Neuronal stem cell (in vitro differentiated cells): ENCODE measurements at regions not wholly inside any gene's neighbourhood (a gene's known extent, or its start where the extent isn't known, plus 50 kb on each side); places are given as distances from the start of the nearest gene placed in this dataset.

Experiments used
- DNase-seq: peaks from one replicate; pipeline ENCODE4 v3.0.0-alpha.2; 2013; ENCODE audit warnings: low spot score
- H2AFZ ChIP-seq: one replicate; pipeline ENCODE4 v1.6.1; 2013; ENCODE audit warnings: mild to moderate bottlenecking, low read length, inconsistent platforms
- H2AK5ac ChIP-seq: 2 replicates; pipeline ENCODE4 v1.6.1; 2013; ENCODE audit warnings: low read depth, mild to moderate bottlenecking, inconsistent platforms, low read length, moderate library complexity, mixed read lengths
- H2BK120ac ChIP-seq: 2 replicates; pipeline ENCODE4 v1.6.1; 2013; ENCODE audit warnings: low read depth, mild to moderate bottlenecking, inconsistent platforms, low read length, moderate library complexity, mixed read lengths
- H2BK12ac ChIP-seq: one replicate; pipeline ENCODE4 v1.6.1; 2013; ENCODE audit warnings: low read length, inconsistent platforms
- H2BK15ac ChIP-seq: 2 replicates; pipeline ENCODE4 v1.6.1; 2013; ENCODE audit warnings: mild to moderate bottlenecking, low read length, inconsistent platforms, mixed read lengths
- H2BK5ac ChIP-seq: one replicate; pipeline ENCODE4 v1.6.1; 2013; ENCODE audit warnings: inconsistent platforms, mild to moderate bottlenecking, low read length, moderate library complexity
- H3K14ac ChIP-seq: one replicate; pipeline ENCODE4 v1.6.1; 2013; ENCODE audit warnings: low read length, inconsistent platforms
- H3K18ac ChIP-seq: 2 replicates; pipeline ENCODE4 v1.6.1; 2013; ENCODE audit warnings: low read length, inconsistent platforms
- H3K23ac ChIP-seq: 2 replicates; pipeline ENCODE4 v1.6.1; 2013; ENCODE audit warnings: low read depth, mild to moderate bottlenecking, mixed read lengths, low read length, inconsistent platforms; ENCODE audit not compliant: poor library complexity
- H3K27ac ChIP-seq: replicated peaks from 3 replicates; pipeline ENCODE4 v1.5.1; 2013; ENCODE audit warnings: low read length, inconsistent platforms
- H3K27me3 ChIP-seq, 3 experiments: 2 replicates each; pipeline ENCODE4 v1.6.1; 2013; ENCODE audit warnings: low read length in 3 of 3, mild to moderate bottlenecking in 2 of 3, inconsistent platforms in 1 of 3, low read depth in 1 of 3, mixed read lengths in 1 of 3, moderate library complexity in 1 of 3; ENCODE audit not compliant: control insufficient read depth in 3 of 3, insufficient read depth in 3 of 3
- H3K36me3 ChIP-seq, 2 donors: replicated peaks in 1 of 2; 2 replicates each; pipeline ENCODE4 v1.6.1; 2013; ENCODE audit warnings: low read length in 2 of 2; ENCODE audit not compliant: control insufficient read depth in 2 of 2, insufficient read depth in 2 of 2
- H3K4ac ChIP-seq: 2 replicates; pipeline ENCODE4 v1.6.1; 2013; ENCODE audit warnings: inconsistent platforms, mild to moderate bottlenecking, low read length, moderate library complexity
- H3K4me1 ChIP-seq, 2 donors: 1 replicate in 1 of 2; 2 replicates in 1 of 2; pipeline ENCODE4 v1.6.1; 2013; ENCODE audit warnings: low read length in 2 of 2, low read depth in 1 of 2; ENCODE audit not compliant: control insufficient read depth in 2 of 2, insufficient read depth in 1 of 2
- H3K4me2 ChIP-seq: one replicate; pipeline ENCODE4 v1.6.1; 2013; ENCODE audit warnings: mild to moderate bottlenecking, low read length, inconsistent platforms; ENCODE audit not compliant: insufficient read depth, poor library complexity, severe bottlenecking
- H3K4me3 ChIP-seq, 2 donors: 2 replicates each; pipeline ENCODE4 v1.5.1; 2013; ENCODE audit warnings: low read length in 2 of 2, mild to moderate bottlenecking in 2 of 2, inconsistent platforms in 1 of 2, moderate library complexity in 1 of 2
- H3K79me1 ChIP-seq: one replicate; pipeline ENCODE4 v1.6.1; 2013; ENCODE audit warnings: low read depth, mild to moderate bottlenecking, inconsistent platforms, low read length, moderate library complexity
- H3K9ac ChIP-seq: one replicate; pipeline ENCODE4 v1.6.1; 2013; ENCODE audit warnings: mild to moderate bottlenecking, low read depth, low read length, inconsistent platforms; ENCODE audit not compliant: poor library complexity
- H3K9me3 ChIP-seq, 2 donors: replicated peaks in 1 of 2; 2 replicates each; pipeline versions ENCODE3 to v1.6.1; 2013; ENCODE audit warnings: low read length in 2 of 2, mild to moderate bottlenecking in 2 of 2, inconsistent platforms in 1 of 2, low read depth in 1 of 2, mixed read lengths in 1 of 2, moderate library complexity in 1 of 2; ENCODE audit not compliant: control insufficient read depth in 2 of 2, insufficient read depth in 1 of 2
- H4K8ac ChIP-seq: one replicate; pipeline ENCODE4 v1.6.1; 2013; ENCODE audit warnings: low read depth, mild to moderate bottlenecking, inconsistent platforms, low read length, moderate library complexity
- H4K91ac ChIP-seq: one replicate; pipeline ENCODE4 v1.6.1; 2013; ENCODE audit warnings: low read length, low read depth, mild to moderate bottlenecking, inconsistent platforms; ENCODE audit not compliant: poor library complexity
- WGBS, 2 donors: extraction: QIAGEN DNeasy Blood & Tissue Kit; methylation state at CpG; one replicate each; pipeline ENCODE4 v1.1.7; 2013; ENCODE audit warnings: missing lambda C conversion rate in 2 of 2, mixed read lengths in 1 of 2; ENCODE audit not compliant: insufficient read length in 2 of 2, insufficient replicate concordance in 1 of 2; ENCODE audit errors: extremely low coverage in 2 of 2; 5-methylcytosine and 5-hydroxymethylcytosine counted together

DNA sequence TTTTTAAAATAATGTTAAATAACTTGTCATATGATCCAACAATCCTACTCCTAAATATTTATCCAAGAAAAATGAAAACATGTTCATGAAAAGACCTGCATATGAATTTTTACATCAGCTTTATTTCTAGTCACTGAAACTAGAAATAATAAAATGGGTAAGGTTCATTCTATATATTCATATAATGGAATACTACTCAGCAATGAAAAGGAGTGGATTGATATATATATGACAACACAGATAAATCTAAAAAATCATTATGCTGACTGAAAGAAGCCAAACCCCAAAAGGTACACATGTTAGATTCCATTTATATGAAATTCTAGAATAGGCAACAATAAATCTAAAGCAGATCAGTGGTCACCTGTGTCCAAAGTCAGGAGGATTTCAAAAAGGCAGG, 84.9 kb upstream of the PCBD1 start:
- Histone ChIP-seq H2BK12ac (no peak overlapping the region), H3K27ac (no peak overlapping the region), H3K4me2 (no peak overlapping the region), H3K9me3 (peaks cover 0 to 4% of the 10 kb centered on the region in 2 donors), H3K18ac (no peak overlapping the region), H3K4ac (no peak overlapping the region), H3K36me3 (no peaks in the 10 kb centered on the region), H2BK15ac (no peak overlapping the region), H3K14ac (no peak overlapping the region), H2BK120ac (no peak overlapping the region), H3K9ac (no peak overlapping the region), H4K91ac (no peak overlapping the region), H3K79me1 (no peaks in the 10 kb centered on the region), H3K4me1 (peaks cover 2 to 13% of the 10 kb centered on the region in 2 donors), H2AFZ (no peak overlapping the region), H3K27me3 (no peaks in the 10 kb centered on the region), H2BK5ac (no peak overlapping the region), H4K8ac (no peak overlapping the region), H3K23ac (no peak overlapping the region), H3K4me3 (no peak overlapping the region), H2AK5ac (no peak overlapping the region)
- no peak for DNase-seq

GRCh38 chr10:70974351-70974901, 86.1 kb upstream of the PCBD1 start:
- H3K4ac ChIP-seq: no peak overlapping the region
- no peaks in the 10 kb centered on the region for H3K27me3 ChIP-seq
- no peak overlapping the region for H3K4me2 ChIP-seq
- H2AFZ ChIP-seq: no peak overlapping the region
- no peak overlapping the region for H3K9ac ChIP-seq
- peaks cover 2 to 5% of the 10 kb centered on the region in 2 donors for H3K4me1 ChIP-seq
- no peak overlapping the region for H3K4me3 ChIP-seq
- DNase-seq: no peak
- H3K36me3 ChIP-seq: no peaks in the 10 kb centered on the region
- no CpG with 5 or more reads among the region's 5 CpGs for WGBS, 2 donors
- H3K79me1 ChIP-seq: no peaks in the 10 kb centered on the region
- H4K8ac ChIP-seq: no peak overlapping the region
- H3K9me3 ChIP-seq: peaks cover 0 to 4% of the 10 kb centered on the region in 2 donors
- no peak overlapping the region for H3K23ac ChIP-seq
- no peak overlapping the region for H2BK12ac ChIP-seq
- H3K18ac ChIP-seq: no peak overlapping the region
- H2AK5ac ChIP-seq: no peak overlapping the region
- no peak overlapping the region for H2BK120ac ChIP-seq
- no peak overlapping the region for H2BK5ac ChIP-seq
- H4K91ac ChIP-seq: no peak overlapping the region
- H3K27ac ChIP-seq: no peak overlapping the region
- H2BK15ac ChIP-seq: no peak overlapping the region
- H3K14ac ChIP-seq: no peak overlapping the region

- Histone ChIP-seq H2AK5ac (no peak overlapping the region), H3K79me1 (no peaks in the 10 kb centered on the region), H2BK12ac (no peak overlapping the region), H3K27me3 (no peaks in the 10 kb centered on the region), H3K9ac (no peak overlapping the region), H3K23ac (no peak overlapping the region), H2BK15ac (no peak overlapping the region), H3K9me3 (peaks cover 0 to 4% of the 10 kb centered on the region in 2 donors), H3K36me3 (no peaks in the 10 kb centered on the region), H3K4ac (no peak overlapping the region), H3K14ac (no peak overlapping the region), H3K27ac (no peak overlapping the region), H3K4me3 (no peak overlapping the region), H2BK120ac (no peak overlapping the region), H4K8ac (no peak overlapping the region), H3K18ac (no peak overlapping the region), H3K4me2 (no peak overlapping the region), H4K91ac (no peak overlapping the region), H2AFZ (no peak overlapping the region), H2BK5ac (no peak overlapping the region), H3K4me1 (peaks cover 2 to 3% of the 10 kb centered on the region in 2 donors)
- DNase-seq: no peak
- no CpG with 5 or more reads among the region's 7 CpGs for WGBS, 2 donors
These were observed 86.6 kb upstream of the PCBD1 start for GRCh38 chr10:70974920-70975319.

DNA sequence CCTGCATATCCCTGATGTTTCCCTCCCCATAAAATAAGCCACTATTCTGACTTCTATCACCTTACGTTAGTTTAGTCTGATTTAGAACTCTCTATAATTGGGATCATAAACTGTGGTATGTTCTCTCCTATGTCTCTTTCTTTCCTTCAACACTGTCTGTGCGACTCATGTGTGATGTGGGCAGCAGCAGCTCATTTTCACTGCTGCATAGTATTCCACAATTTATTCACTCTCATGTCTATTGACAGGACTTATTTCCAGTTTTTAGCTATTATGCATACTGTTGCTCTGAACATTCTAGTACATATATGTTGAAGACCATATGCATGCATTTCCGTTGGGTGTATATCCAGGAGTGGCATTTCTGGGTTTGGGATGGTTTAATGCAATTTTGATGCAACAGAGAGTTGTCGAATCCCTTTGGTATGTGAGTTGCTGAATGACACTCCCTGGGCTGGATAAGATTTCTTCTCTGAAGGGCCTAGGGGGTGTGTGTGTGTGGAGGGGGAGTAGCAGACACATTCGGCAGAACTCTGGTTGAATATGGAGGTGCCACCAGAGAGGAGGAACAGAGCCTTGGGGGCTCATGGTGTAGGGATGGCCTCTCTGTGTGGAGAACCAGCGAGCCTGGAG, 87.8 kb upstream of the PCBD1 start:
- Histone ChIP-seq H3K18ac (no peak overlapping the region), H3K36me3 (no peaks in the 10 kb centered on the region), H2BK5ac (no peak overlapping the region), H3K27me3 (no peaks in the 10 kb centered on the region), H2BK120ac (no peak overlapping the region), H2BK15ac (no peak overlapping the region), H3K9me3 (peaks cover 0 to 4% of the 10 kb centered on the region in 2 donors), H2AFZ (no peak overlapping the region), H3K79me1 (no peaks in the 10 kb centered on the region), H3K4ac (no peak overlapping the region), H4K91ac (no peak overlapping the region), H3K27ac (no peak overlapping the region), H2BK12ac (no peak overlapping the region), H4K8ac (no peak overlapping the region), H3K4me3 (no peak overlapping the region), H2AK5ac (no peak overlapping the region), H3K14ac (no peak overlapping the region), H3K9ac (no peak overlapping the region), H3K4me2 (no peak overlapping the region), H3K23ac (no peak overlapping the region), H3K4me1 (peaks cover 0 to 2% of the 10 kb centered on the region in 2 donors)
- no peak for DNase-seq
- whole genome bisulfite sequencing, 2 donors: no CpG with 5 or more reads among the region's 6 CpGs
